Natural killer cell (primary cell): ENCODE measurements at regions not wholly inside any gene's neighbourhood (a gene's known extent, or its start where the extent isn't known, plus 50 kb on each side); places are given as distances from the start of the nearest gene placed in this dataset.

Experiments used
- ATAC-seq, 3 donors: fragments of 150-1000 bp in 2 of 3; fragments of 200-7000 bp in 1 of 3; cut with Tn5 transposase; 1 replicate in 1 of 3; 2 replicates in 2 of 3; pipeline ENCODE4 v1.10.0; 2021; ENCODE audit warnings: mild to moderate bottlenecking in 2 of 3, moderate library complexity in 2 of 3
- DNase-seq, 2 donors: peaks; one replicate each; pipeline versions ENCODE4 v3.0.0 to v3.0.0-alpha.2; 2013 to 2021; ENCODE audit warnings: mixed read lengths in 1 of 2
- H3K27ac ChIP-seq: one replicate; pipeline ENCODE4 v1.5.1; 2013; ENCODE audit warnings: mild to moderate bottlenecking, low read length
- H3K27me3 ChIP-seq: one replicate; pipeline ENCODE4 v1.6.1; 2013; ENCODE audit warnings: low read length; ENCODE audit not compliant: control insufficient read depth, insufficient read depth
- H3K36me3 ChIP-seq: one replicate; pipeline ENCODE4 v1.6.1; 2013; ENCODE audit warnings: low read length; ENCODE audit not compliant: control insufficient read depth, insufficient read depth
- H3K4me1 ChIP-seq: one replicate; pipeline ENCODE4 v1.6.1; 2013; ENCODE audit warnings: low read length; ENCODE audit not compliant: control insufficient read depth, insufficient read depth
- H3K4me3 ChIP-seq: one replicate; pipeline ENCODE4 v1.5.1; 2013; ENCODE audit warnings: low read length
- H3K9me3 ChIP-seq: one replicate; pipeline ENCODE4 v1.6.1; 2013; ENCODE audit warnings: low read length; ENCODE audit not compliant: control insufficient read depth, insufficient read depth
- H3K27ac Mint-ChIP-seq, 2 donors: one replicate each; pipeline ENCODE4 v1.8.0; 2022; ENCODE audit warnings: mild to moderate bottlenecking in 2 of 2, mixed read lengths in 2 of 2, moderate library complexity in 1 of 2
- H3K27me3 Mint-ChIP-seq, 2 donors: one replicate each; pipeline ENCODE4 v1.8.0; 2022; ENCODE audit warnings: low read depth in 2 of 2, mixed read lengths in 2 of 2
- H3K36me3 Mint-ChIP-seq: one replicate; pipeline ENCODE4 v1.8.0; 2022; ENCODE audit warnings: mixed read lengths
- H3K4me1 Mint-ChIP-seq, 2 donors: one replicate each; pipeline ENCODE4 v1.8.0; 2022; ENCODE audit warnings: mixed read lengths in 2 of 2
- H3K4me3 Mint-ChIP-seq: one replicate; pipeline ENCODE4 v1.8.0; 2022; ENCODE audit warnings: mild to moderate bottlenecking, moderate library complexity, mixed read lengths
- H3K9me3 Mint-ChIP-seq, 2 donors: one replicate each; pipeline ENCODE4 v1.8.0; 2022; ENCODE audit warnings: mixed read lengths in 2 of 2
- CTCF ChIP-seq: fragments of 200-600 bp; IDR thresholded peaks from one replicate; pipeline ENCODE4 v1.8.0; 2022; ENCODE audit warnings: antibody characterized with exemption
- WGBS: methylation state at CpG from one replicate; pipeline ENCODE4 v1.1.7; 2013; ENCODE audit warnings: missing lambda C conversion rate; ENCODE audit not compliant: insufficient coverage; 5-methylcytosine and 5-hydroxymethylcytosine counted together
- intact Hi-C: fragments of 100-400 bp; cut with micrococcal nuclease; formaldehyde crosslinking; loops from one replicate; pipeline ENCODE4 v1.14.2; 2022

- Histone ChIP-seq H3K36me3 (no peaks in the 10 kb centered on the region), H3K27me3 (no peaks in the 10 kb centered on the region), H3K4me3 (no peak overlapping the region), H3K9me3 (no peaks in the 10 kb centered on the region), H3K27ac (no peak overlapping the region), H3K4me1 (no peaks in the 10 kb centered on the region)
- ATAC-seq = no peak
- H3K4me3 Mint-ChIP-seq = no peak overlapping the region
- peaks cover 0 to 3% of the 10 kb centered on the region in 2 donors for H3K27me3 Mint-ChIP-seq
- no peaks in the 10 kb centered on the region for H3K36me3 Mint-ChIP-seq
- no peaks in the 10 kb centered on the region for H3K9me3 Mint-ChIP-seq
- no peak for TF ChIP-seq CTCF
- H3K27ac Mint-ChIP-seq = no peak overlapping the region
- no peaks in the 10 kb centered on the region for H3K4me1 Mint-ChIP-seq
- no peak for DNase-seq
- 75% methylated on average over 2 of the region's 4 CpGs for WGBS
- intact Hi-C loops = no loop called here
Measured at GRCh38 chr5:115456056-115456455, 88.5 kb downstream of the FEM1C start.

- Mint-ChIP-seq H3K4me3 (no peak overlapping the region), H3K9me3 (no peaks in the 10 kb centered on the region), H3K4me1 (no peaks in the 10 kb centered on the region), H3K27me3 (peaks cover 0 to 3% of the 10 kb centered on the region in 2 donors), H3K27ac (no peak overlapping the region), H3K36me3 (no peaks in the 10 kb centered on the region)
- DNase-seq (no peak), ATAC-seq (no peak)
- Histone ChIP-seq H3K4me1 (no peaks in the 10 kb centered on the region), H3K4me3 (no peak overlapping the region), H3K36me3 (no peaks in the 10 kb centered on the region), H3K9me3 (no peaks in the 10 kb centered on the region), H3K27ac (no peak overlapping the region), H3K27me3 (no peaks in the 10 kb centered on the region)
- WGBS = 87% methylated on average over 6 of the region's 6 CpGs
- no peak for TF ChIP-seq CTCF
- intact Hi-C loops = no loop called here
Measured at GRCh38 chr5:115455301-115455707, 89.3 kb downstream of the FEM1C start.

GRCh38 chr5:115453391-115454095, 91.0 kb downstream of the FEM1C start:
- intact Hi-C loops = no loop called here
- peaks cover 0 to 3% of the 10 kb centered on the region in 2 donors for H3K27me3 Mint-ChIP-seq
- Histone ChIP-seq H3K27me3 (no peaks in the 10 kb centered on the region), H3K9me3 (no peaks in the 10 kb centered on the region), H3K4me3 (no peak overlapping the region), H3K4me1 (no peaks in the 10 kb centered on the region), H3K36me3 (no peaks in the 10 kb centered on the region), H3K27ac (no peak overlapping the region)
- ATAC-seq = no peak
- no peaks in the 10 kb centered on the region for H3K4me1 Mint-ChIP-seq
- no peak for TF ChIP-seq CTCF
- H3K9me3 Mint-ChIP-seq = no peaks in the 10 kb centered on the region
- H3K4me3 Mint-ChIP-seq = no peak overlapping the region
- 88% methylated on average over 2 of the region's 2 CpGs for WGBS
- no peaks in the 10 kb centered on the region for H3K36me3 Mint-ChIP-seq
- no peak for DNase-seq
- no peak overlapping the region for H3K27ac Mint-ChIP-seq
